Stimulated activated CD4-positive, alpha-beta T cell treated with anti-CD3 and anti-CD28 coated beads, Interleukin-4, amount 100 ng/mL, for 48 hours (primary cell): ENCODE measurements at regions not wholly inside any gene's neighbourhood (a gene's known extent, or its start where the extent isn't known, plus 50 kb on each side); places are given as distances from the start of the nearest gene placed in this dataset.
"Not testable (repeated sequence)": the region's sequence is repeated elsewhere in the genome, so short reads cannot be mapped to it uniquely, and the experiment has no call there.

Source experiments
- DNase-seq, 2 donors: peaks; one replicate each; pipeline ENCODE4 v3.0.0-alpha.2; 2020; ENCODE audit warnings: low read depth in 2 of 2

- DNase-seq, result no peak
Measured at GRCh38 chr12:47373554-47374150, 293.9 kb upstream of the AMIGO2 start.

- no peak for DNase-seq
Measured at GRCh38 chr12:47370421-47370820, 290.7 kb upstream of the AMIGO2 start.

- DNase-seq, result no peak
Measured at GRCh38 chr12:47369085-47369484, 289.3 kb upstream of the AMIGO2 start.

- DNase-seq, result no peak
Measured at GRCh38 chr12:47367912-47368537, 288.3 kb upstream of the AMIGO2 start.

- no peak for DNase-seq
Measured at GRCh38 chr12:47366579-47366978, 286.8 kb upstream of the AMIGO2 start.

GRCh38 chr12:47366157-47366556 lies 286.4 kb upstream of the AMIGO2 start:
- DNase-seq, result no peak

GRCh38 chr12:47365443-47366076 lies 285.8 kb upstream of the AMIGO2 start:
- not testable (repeated sequence) for DNase-seq

GRCh38 chr12:47364261-47364660 lies 284.5 kb upstream of the AMIGO2 start:
- no peak for DNase-seq

- no peak for DNase-seq
Measured at GRCh38 chr12:47362126-47362705, 282.5 kb upstream of the AMIGO2 start.

GRCh38 chr12:47361389-47362021 lies 281.7 kb upstream of the AMIGO2 start:
- DNase-seq, result peak in 1 of 2 donors; percentile 48

- DNase-seq, result no peak
Measured at GRCh38 chr12:47360771-47361388, 281.1 kb upstream of the AMIGO2 start.

- no peak for DNase-seq
Measured at GRCh38 chr12:47360093-47360480, 280.3 kb upstream of the AMIGO2 start.

GRCh38 chr12:47359310-47360092 lies 279.7 kb upstream of the AMIGO2 start:
- no peak for DNase-seq

- not testable (repeated sequence) for DNase-seq
Measured at GRCh38 chr12:47357006-47357405, 277.2 kb upstream of the AMIGO2 start.

GRCh38 chr12:47356129-47356700 lies 276.5 kb upstream of the AMIGO2 start:
- peak in 1 of 2 donors; percentile 32 for DNase-seq

GRCh38 chr12:47353508-47353907 lies 273.7 kb upstream of the AMIGO2 start:
- DNase-seq, result no peak

GRCh38 chr12:47352067-47352466 lies 272.3 kb upstream of the AMIGO2 start:
- no peak for DNase-seq

- no peak for DNase-seq
Measured at GRCh38 chr12:47351526-47351925, 271.8 kb upstream of the AMIGO2 start.

GRCh38 chr12:47350062-47350408 lies 270.3 kb upstream of the AMIGO2 start:
- no peak for DNase-seq

- DNase-seq, result no peak
Measured at GRCh38 chr12:47349137-47350061, 269.6 kb upstream of the AMIGO2 start.
